Common myeloid progenitor, CD34-positive (primary cell): ENCODE measurements at regions not wholly inside any gene's neighbourhood (a gene's known extent, or its start where the extent isn't known, plus 50 kb on each side); places are given as distances from the start of the nearest gene placed in this dataset.
A peak's percentile ranks its signal among the peaks of the same experiment; 100 is the strongest.

ENCODE experiments used
- CTCF ChIA-PET: fragments of 350-600 bp; sonication (Branson Sonifier 250); formaldehyde crosslinking; loops from one replicate; lab custom pipeline; 2021; ENCODE audit warnings: antibody characterized with exemption; lab: Charles Lee
- POLR2A ChIA-PET: fragments of 350-600 bp; sonication (Branson Sonifier 250); formaldehyde crosslinking; loops from one replicate; lab custom pipeline; 2021; ENCODE audit warnings: antibody characterized with exemption; lab: Charles Lee
- DNase-seq, 3 donors: peaks; one replicate each; pipeline versions ENCODE4 v3.0.0 to v3.0.0-alpha.2; 2013
- H3K27ac ChIP-seq, 2 experiments: 1 replicate in 1 of 2; 2 replicates in 1 of 2; pipeline ENCODE4 v1.7.0; 2013; ENCODE audit warnings: inconsistent platforms in 2 of 2, low read length in 2 of 2, mild to moderate bottlenecking in 2 of 2, low read depth in 1 of 2, moderate library complexity in 1 of 2; ENCODE audit not compliant: severe bottlenecking in 2 of 2, insufficient read depth in 1 of 2, poor library complexity in 1 of 2
- H3K27me3 ChIP-seq, 5 experiments: replicated peaks in 2 of 5; 1 replicate in 3 of 5; 2 replicates in 2 of 5; pipeline versions ENCODE4 v1.6.1 to v1.7.0; 2013; ENCODE audit warnings: low read length in 4 of 5, mild to moderate bottlenecking in 2 of 5, moderate library complexity in 2 of 5, inconsistent platforms in 1 of 5; ENCODE audit not compliant: insufficient read depth in 5 of 5, control insufficient read depth in 4 of 5
- H3K36me3 ChIP-seq, 4 experiments: 1 replicate in 2 of 4; 2 replicates in 2 of 4; pipeline versions ENCODE4 v1.6.1 to v1.7.0; 2013; ENCODE audit warnings: low read length in 3 of 4, control low read depth in 1 of 4, mild to moderate bottlenecking in 1 of 4; ENCODE audit not compliant: control insufficient read depth in 4 of 4, insufficient read depth in 4 of 4
- H3K4me1 ChIP-seq, 4 experiments: 1 replicate in 3 of 4; 2 replicates in 1 of 4; pipeline versions ENCODE4 v1.6.1 to v1.7.1; 2013; ENCODE audit warnings: low read length in 3 of 4, mild to moderate bottlenecking in 3 of 4, control low read depth in 1 of 4, inconsistent platforms in 1 of 4, moderate library complexity in 1 of 4; ENCODE audit not compliant: control insufficient read depth in 4 of 4, insufficient read depth in 4 of 4; ENCODE audit errors: control extremely low read depth in 1 of 4
- H3K4me3 ChIP-seq, 7 experiments: 1 replicate in 4 of 7; 2 replicates in 3 of 7; pipeline versions ENCODE4 v1.5.1 to v1.7.0; 2013; ENCODE audit warnings: mild to moderate bottlenecking in 7 of 7, low read length in 6 of 7, moderate library complexity in 6 of 7, inconsistent platforms in 2 of 7, low read depth in 2 of 7, control low read depth in 1 of 7; ENCODE audit not compliant: insufficient read depth in 4 of 7, control insufficient read depth in 1 of 7; ENCODE audit errors: extremely low read depth in 1 of 7
- H3K9me3 ChIP-seq, 5 experiments: 1 replicate in 4 of 5; 2 replicates in 1 of 5; pipeline versions ENCODE4 v1.6.1 to v1.7.1; 2013; ENCODE audit warnings: low read length in 4 of 5, mild to moderate bottlenecking in 2 of 5, inconsistent platforms in 1 of 5, low read depth in 1 of 5, moderate library complexity in 1 of 5; ENCODE audit not compliant: control insufficient read depth in 4 of 5, insufficient read depth in 2 of 5; ENCODE audit errors: control extremely low read depth in 1 of 5
- WGBS: methylation state at CpG from one replicate; pipeline ENCODE4 v1.1.5; 2013; ENCODE audit not compliant: insufficient coverage; 5-methylcytosine and 5-hydroxymethylcytosine counted together

DNA sequence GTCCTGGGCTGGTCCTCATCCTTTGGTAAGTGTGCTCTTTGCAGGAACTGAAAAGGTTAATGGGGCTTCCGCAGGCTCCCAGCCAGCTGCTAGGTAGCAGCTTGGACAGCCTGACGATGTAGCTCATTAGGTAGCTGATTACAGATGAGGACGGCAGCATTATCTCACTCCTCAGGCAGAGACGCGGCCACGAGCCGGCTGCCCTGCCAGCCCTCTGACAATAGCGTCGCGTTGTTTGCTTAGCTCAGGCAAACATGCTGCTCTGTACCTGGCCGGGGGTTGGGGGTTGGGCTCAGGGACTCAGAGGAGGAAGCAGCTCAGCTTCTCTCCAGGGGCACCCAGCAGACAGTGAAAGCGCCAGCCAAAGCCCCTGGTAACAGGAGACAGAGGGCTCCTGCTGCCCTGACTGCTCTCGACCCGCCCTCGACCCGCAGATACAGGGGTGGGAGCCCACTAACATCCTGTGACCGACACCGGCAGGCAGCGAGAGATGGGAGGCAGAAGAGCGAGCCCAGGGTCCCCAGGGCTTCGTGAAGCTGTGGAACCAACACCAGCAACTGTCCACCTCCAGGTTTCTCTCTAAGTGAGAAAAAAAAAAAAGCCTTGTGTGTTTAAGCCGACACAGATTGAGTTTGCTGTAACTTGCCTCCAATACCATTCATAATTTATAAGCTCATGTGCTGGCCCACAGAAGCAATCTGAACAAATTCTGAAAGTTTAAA is 53.4 kb upstream of the DLK1 start:
- H3K4me3 ChIP-seq = peak overlapping the region in 2 of 7 experiments; percentile 26 to 42
- ChIA-PET POLR2A (interaction anchor here (0.9 kb wide), 1 partner anchor 12 kb away, joined by 3 read pairs; no protein-coding TSS in a partner anchor), CTCF (interaction anchor here (0.6 to 4.5 kb wide), 9 partner anchors 9 to 288 kb away, joined by 3 to 20 read pairs (median 4); no protein-coding TSS in a partner anchor)
- H3K27me3 ChIP-seq = no peaks in the 10 kb centered on the region
- 17% methylated on average over 21 of the region's 22 CpGs for WGBS
- H3K36me3 ChIP-seq = no peaks in the 10 kb centered on the region
- no peak overlapping the region for H3K27ac ChIP-seq
- peaks cover 3 to 79% (median 71%) of the 10 kb centered on the region in 4 experiments for H3K4me1 ChIP-seq
- DNase-seq = peak in 2 of 3 donors; percentile 46 to 58
- no peaks in the 10 kb centered on the region for H3K9me3 ChIP-seq

DNA sequence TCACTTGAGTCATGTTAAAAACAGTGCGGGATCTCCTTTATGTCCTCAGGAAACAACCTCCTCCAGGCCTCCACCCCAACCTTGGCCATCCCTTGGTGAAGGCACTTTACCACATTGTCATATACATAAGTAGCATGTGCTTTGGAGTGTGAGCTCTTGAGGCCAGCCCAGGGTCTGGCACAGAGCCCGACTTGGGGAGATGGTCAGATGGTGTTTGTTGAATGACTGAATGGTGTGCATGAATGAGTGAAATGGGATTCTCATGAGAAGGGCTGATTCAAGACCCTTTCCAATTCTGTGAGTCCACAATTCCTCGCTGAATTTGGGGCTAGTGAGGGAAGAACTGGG is 52.9 kb upstream of the DLK1 start:
- H3K4me3 ChIP-seq = no peak overlapping the region
- DNase-seq = no peak
- H3K27me3 ChIP-seq = no peaks in the 10 kb centered on the region
- 100% methylated on average over 2 of the region's 3 CpGs for WGBS
- no peaks in the 10 kb centered on the region for H3K36me3 ChIP-seq
- H3K4me1 ChIP-seq = peaks cover 3 to 79% (median 70%) of the 10 kb centered on the region in 4 experiments
- CTCF ChIA-PET = interaction anchor here (0.6 to 4.5 kb wide), 5 partner anchors 9 to 49 kb away, joined by 3 to 20 read pairs (median 5); no protein-coding TSS in a partner anchor
- POLR2A ChIA-PET = no interaction called here
- H3K27ac ChIP-seq = no peak overlapping the region
- no peaks in the 10 kb centered on the region for H3K9me3 ChIP-seq

DNA sequence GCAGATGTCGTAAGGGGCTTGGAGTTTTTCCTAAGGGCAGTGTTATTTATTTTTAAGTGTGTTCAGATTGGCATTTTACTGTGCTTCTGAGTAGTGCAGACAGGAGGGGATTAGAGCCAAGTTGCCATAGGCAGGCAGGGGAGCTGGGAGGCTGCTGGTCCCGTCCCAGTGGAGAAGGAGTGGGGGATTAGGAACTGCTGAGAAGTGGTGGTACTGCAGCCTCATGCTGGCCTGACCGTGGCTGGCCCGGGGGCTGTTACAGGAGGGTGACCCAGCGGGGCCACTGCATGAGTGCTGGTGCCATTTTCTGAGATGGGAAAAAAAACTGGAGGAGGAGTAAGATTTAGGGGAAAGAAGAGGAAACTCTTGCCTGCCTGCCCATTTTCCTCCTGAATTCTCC is 52.3 kb upstream of the DLK1 start:
- Histone ChIP-seq H3K27ac (no peak overlapping the region), H3K4me3 (no peak overlapping the region), H3K36me3 (no peaks in the 10 kb centered on the region), H3K9me3 (no peaks in the 10 kb centered on the region), H3K4me1 (peaks cover 3 to 77% (median 64%) of the 10 kb centered on the region in 4 experiments), H3K27me3 (no peaks in the 10 kb centered on the region)
- no peak for DNase-seq
- 100% methylated on average over 3 of the region's 5 CpGs for WGBS
- ChIA-PET CTCF (interaction anchor here (1.4 to 4.5 kb wide), 4 partner anchors 10 to 43 kb away, joined by 3 to 20 read pairs (median 10); no protein-coding TSS in a partner anchor), POLR2A (no interaction called here)

- 52% methylated on average over 13 of the region's 19 CpGs for WGBS
- CTCF ChIA-PET = interaction anchor here (1.4 to 4.5 kb wide), 6 partner anchors 11 to 42 kb away, joined by 3 to 20 read pairs (median 9); no protein-coding TSS in a partner anchor
- Histone ChIP-seq H3K27ac (no peak overlapping the region), H3K4me3 (no peak overlapping the region), H3K27me3 (no peaks in the 10 kb centered on the region), H3K9me3 (no peaks in the 10 kb centered on the region), H3K4me1 (peaks cover 3 to 77% (median 61%) of the 10 kb centered on the region in 4 experiments), H3K36me3 (no peaks in the 10 kb centered on the region)
- POLR2A ChIA-PET = no interaction called here
- DNase-seq = no peak
These were observed 51.6 kb upstream of the DLK1 start for GRCh38 chr14:100674897-100675619.

GRCh38 chr14:100675699-100676684 is 50.7 kb upstream of the DLK1 start:
- Histone ChIP-seq H3K4me3 (peak overlapping the region in 1 of 7 experiments; percentile 5), H3K36me3 (no peaks in the 10 kb centered on the region), H3K27ac (peak overlapping the region in 1 of 2 experiments; percentile 31), H3K9me3 (no peaks in the 10 kb centered on the region), H3K4me1 (peaks cover 3 to 80% (median 62%) of the 10 kb centered on the region in 4 experiments), H3K27me3 (no peaks in the 10 kb centered on the region)
- ChIA-PET CTCF (interaction anchor here (0.8 to 3.2 kb wide), 10 partner anchors 12 to 41 kb away, joined by 3 to 13 read pairs (median 6); no protein-coding TSS in a partner anchor), POLR2A (no interaction called here)
- WGBS = 50% methylated on average over 13 of the region's 20 CpGs
- peak in 1 of 3 donors; percentile 55 for DNase-seq
